HEK293 (cell line): ENCODE measurements at regions not wholly inside any gene's neighbourhood (a gene's known extent, or its start where the extent isn't known, plus 50 kb on each side); places are given as distances from the start of the nearest gene placed in this dataset.

Experiments used
- IKZF3 ChIP-seq: fragments of 450-650 bp; IDR thresholded peaks from 2 replicates; pipeline ENCODE4 v1.5.0; 2018; ENCODE audit warnings: missing biosample characterization, mild to moderate bottlenecking, missing genetic modification characterization, moderate library complexity
- MEIS1 ChIP-seq: sonication (generic); formaldehyde crosslinking; IDR thresholded peaks from 2 replicates; pipeline ENCODE4 v1.8.1; 2022; ENCODE audit warnings: missing genetic modification reagents, mild to moderate bottlenecking, borderline replicate concordance
- TCF7L2 ChIP-seq: IDR thresholded peaks from 2 replicates; pipeline ENCODE4 v1.6.1; 2011; ENCODE audit warnings: low read depth, mild to moderate bottlenecking, inconsistent platforms, low read length, moderate library complexity, borderline replicate concordance
- ZBTB17 ChIP-seq: fragments of 450-650 bp; formaldehyde crosslinking; IDR thresholded peaks from 2 replicates; pipeline ENCODE4 v1.5.1; 2016; ENCODE audit warnings: missing biosample characterization, missing genetic modification characterization
- ZNF140 ChIP-seq: fragments of 450-650 bp; formaldehyde crosslinking; IDR thresholded peaks from 2 replicates; pipeline ENCODE4 v1.5.1; 2016; ENCODE audit warnings: missing biosample characterization, missing genetic modification characterization
- ZNF404 ChIP-seq: fragments of 450-650 bp; formaldehyde crosslinking; IDR thresholded peaks from 2 replicates; pipeline ENCODE4 v1.5.1; 2017; ENCODE audit warnings: missing biosample characterization, missing genetic modification characterization
- ZNF473 ChIP-seq: fragments of 450-650 bp; formaldehyde crosslinking; IDR thresholded peaks from 2 replicates; pipeline ENCODE4 v1.5.1; 2017; ENCODE audit warnings: missing biosample characterization, missing genetic modification characterization
- ZNF561 ChIP-seq: fragments of 450-650 bp; IDR thresholded peaks from 2 replicates; pipeline ENCODE4 v1.5.1; 2018; ENCODE audit warnings: missing biosample characterization, missing genetic modification characterization, borderline replicate concordance
- TF ChIP-seq, protein P1 (sequence below): fragments of 450-650 bp; formaldehyde crosslinking; IDR thresholded peaks from 2 replicates; pipeline ENCODE4 v1.5.1; 2016; ENCODE audit warnings: missing biosample characterization, missing genetic modification characterization
- TF ChIP-seq, protein P2 (sequence below): fragments of 450-650 bp; formaldehyde crosslinking; IDR thresholded peaks from 2 replicates; pipeline ENCODE4 v1.5.1; 2016; ENCODE audit warnings: missing biosample characterization, missing genetic modification characterization
- TF ChIP-seq, protein P3 (sequence below): fragments of 450-650 bp; IDR thresholded peaks from 2 replicates; pipeline ENCODE4 v1.5.1; 2018; ENCODE audit warnings: missing biosample characterization, mild to moderate bottlenecking, missing genetic modification characterization

DNA sequence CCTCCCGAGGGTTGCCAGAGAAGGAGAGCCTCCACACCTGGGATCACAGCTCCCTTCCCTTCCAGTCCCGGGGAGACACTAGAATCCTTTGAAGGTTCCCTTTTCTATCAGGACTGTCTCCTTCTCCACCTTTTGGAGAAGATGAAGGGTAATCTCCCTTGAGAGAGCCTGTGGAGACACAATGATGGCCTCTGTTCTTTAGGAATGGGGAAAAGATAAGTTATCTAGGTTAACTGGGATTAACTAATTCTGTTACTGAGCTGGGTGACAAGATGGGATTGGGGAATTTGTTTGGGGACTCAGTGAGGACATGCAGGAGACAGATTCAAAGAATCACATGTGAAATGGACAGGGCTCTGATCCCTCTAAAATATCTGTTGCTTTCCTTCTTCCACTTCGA lies 181.1 kb upstream of the BMPER start:
- TF ChIP-seq, protein P1, sequence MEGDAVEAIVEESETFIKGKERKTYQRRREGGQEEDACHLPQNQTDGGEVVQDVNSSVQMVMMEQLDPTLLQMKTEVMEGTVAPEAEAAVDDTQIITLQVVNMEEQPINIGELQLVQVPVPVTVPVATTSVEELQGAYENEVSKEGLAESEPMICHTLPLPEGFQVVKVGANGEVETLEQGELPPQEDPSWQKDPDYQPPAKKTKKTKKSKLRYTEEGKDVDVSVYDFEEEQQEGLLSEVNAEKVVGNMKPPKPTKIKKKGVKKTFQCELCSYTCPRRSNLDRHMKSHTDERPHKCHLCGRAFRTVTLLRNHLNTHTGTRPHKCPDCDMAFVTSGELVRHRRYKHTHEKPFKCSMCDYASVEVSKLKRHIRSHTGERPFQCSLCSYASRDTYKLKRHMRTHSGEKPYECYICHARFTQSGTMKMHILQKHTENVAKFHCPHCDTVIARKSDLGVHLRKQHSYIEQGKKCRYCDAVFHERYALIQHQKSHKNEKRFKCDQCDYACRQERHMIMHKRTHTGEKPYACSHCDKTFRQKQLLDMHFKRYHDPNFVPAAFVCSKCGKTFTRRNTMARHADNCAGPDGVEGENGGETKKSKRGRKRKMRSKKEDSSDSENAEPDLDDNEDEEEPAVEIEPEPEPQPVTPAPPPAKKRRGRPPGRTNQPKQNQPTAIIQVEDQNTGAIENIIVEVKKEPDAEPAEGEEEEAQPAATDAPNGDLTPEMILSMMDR, result no peak
- TF ChIP-seq, protein P2, sequence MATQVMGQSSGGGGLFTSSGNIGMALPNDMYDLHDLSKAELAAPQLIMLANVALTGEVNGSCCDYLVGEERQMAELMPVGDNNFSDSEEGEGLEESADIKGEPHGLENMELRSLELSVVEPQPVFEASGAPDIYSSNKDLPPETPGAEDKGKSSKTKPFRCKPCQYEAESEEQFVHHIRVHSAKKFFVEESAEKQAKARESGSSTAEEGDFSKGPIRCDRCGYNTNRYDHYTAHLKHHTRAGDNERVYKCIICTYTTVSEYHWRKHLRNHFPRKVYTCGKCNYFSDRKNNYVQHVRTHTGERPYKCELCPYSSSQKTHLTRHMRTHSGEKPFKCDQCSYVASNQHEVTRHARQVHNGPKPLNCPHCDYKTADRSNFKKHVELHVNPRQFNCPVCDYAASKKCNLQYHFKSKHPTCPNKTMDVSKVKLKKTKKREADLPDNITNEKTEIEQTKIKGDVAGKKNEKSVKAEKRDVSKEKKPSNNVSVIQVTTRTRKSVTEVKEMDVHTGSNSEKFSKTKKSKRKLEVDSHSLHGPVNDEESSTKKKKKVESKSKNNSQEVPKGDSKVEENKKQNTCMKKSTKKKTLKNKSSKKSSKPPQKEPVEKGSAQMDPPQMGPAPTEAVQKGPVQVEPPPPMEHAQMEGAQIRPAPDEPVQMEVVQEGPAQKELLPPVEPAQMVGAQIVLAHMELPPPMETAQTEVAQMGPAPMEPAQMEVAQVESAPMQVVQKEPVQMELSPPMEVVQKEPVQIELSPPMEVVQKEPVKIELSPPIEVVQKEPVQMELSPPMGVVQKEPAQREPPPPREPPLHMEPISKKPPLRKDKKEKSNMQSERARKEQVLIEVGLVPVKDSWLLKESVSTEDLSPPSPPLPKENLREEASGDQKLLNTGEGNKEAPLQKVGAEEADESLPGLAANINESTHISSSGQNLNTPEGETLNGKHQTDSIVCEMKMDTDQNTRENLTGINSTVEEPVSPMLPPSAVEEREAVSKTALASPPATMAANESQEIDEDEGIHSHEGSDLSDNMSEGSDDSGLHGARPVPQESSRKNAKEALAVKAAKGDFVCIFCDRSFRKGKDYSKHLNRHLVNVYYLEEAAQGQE (tag by site-specific recombination), result no peak
- TF ChIP-seq MEIS1 (CRISPR knock-in tag) (no peak), ZNF561 (tag by site-specific recombination) (no peak), ZNF404 (tag by site-specific recombination) (no peak), ZNF140 (tag by site-specific recombination) (no peak), IKZF3 (no peak), ZBTB17 (tag by site-specific recombination) (no peak), TCF7L2 (no peak), ZNF473 (tag by site-specific recombination) (no peak)
- TF ChIP-seq, protein P3, sequence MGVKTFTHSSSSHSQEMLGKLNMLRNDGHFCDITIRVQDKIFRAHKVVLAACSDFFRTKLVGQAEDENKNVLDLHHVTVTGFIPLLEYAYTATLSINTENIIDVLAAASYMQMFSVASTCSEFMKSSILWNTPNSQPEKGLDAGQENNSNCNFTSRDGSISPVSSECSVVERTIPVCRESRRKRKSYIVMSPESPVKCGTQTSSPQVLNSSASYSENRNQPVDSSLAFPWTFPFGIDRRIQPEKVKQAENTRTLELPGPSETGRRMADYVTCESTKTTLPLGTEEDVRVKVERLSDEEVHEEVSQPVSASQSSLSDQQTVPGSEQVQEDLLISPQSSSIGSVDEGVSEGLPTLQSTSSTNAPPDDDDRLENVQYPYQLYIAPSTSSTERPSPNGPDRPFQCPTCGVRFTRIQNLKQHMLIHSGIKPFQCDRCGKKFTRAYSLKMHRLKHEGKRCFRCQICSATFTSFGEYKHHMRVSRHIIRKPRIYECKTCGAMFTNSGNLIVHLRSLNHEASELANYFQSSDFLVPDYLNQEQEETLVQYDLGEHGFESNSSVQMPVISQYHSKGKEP (tag by site-specific recombination), result no peak
